HG03442 (cell line): ENCODE measurements at regions not wholly inside any gene's neighbourhood (a gene's known extent, or its start where the extent isn't known, plus 50 kb on each side); places are given as distances from the start of the nearest gene placed in this dataset.

Source experiments
- ATAC-seq: cut with Tn5 transposase; IDR thresholded peaks from one replicate; pipeline ENCODE4 v1.9.1; 2021; ENCODE audit warnings: mild to moderate bottlenecking, moderate library complexity; ENCODE audit not compliant: unreplicated experiment

DNA sequence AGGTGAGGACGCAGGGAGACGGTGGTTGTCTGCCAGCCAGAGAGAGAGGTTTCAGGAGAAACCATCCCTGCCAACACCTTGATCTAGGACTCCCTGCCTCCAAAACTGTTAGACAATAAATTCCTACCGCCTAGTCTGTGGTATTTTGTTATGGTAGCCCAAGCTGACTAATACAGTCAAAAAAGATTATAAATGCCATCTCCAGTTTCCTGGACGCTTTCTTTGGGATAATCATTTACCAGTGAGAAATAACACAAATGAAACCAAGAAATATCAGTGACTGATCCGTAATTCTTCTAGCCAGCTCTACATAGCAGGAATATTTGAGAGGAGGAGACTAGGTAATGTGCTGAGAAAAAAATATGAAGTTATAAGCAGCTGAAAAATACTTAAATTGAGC lies 707.8 kb upstream of the LMCD1 start:
- ATAC-seq = no peak

DNA sequence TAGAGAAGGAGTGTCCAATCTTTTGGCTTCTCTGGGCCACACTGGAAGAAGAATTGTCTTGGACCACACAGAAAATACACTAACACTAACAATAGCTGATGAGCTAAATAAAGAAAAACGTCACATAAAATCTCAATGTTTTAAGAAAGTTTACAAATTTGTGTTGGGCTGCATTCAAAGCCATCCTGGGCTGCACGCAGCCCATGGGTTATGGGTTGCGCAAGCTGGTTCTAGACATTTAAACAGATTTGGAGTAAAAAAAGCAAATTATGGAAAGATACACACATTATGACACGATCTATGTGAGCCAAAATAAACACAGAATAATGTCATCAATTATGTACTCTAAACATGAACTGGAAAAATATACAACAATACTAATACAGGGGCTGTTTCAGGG lies 703.3 kb upstream of the LMCD1 start:
- no peak for ATAC-seq

DNA sequence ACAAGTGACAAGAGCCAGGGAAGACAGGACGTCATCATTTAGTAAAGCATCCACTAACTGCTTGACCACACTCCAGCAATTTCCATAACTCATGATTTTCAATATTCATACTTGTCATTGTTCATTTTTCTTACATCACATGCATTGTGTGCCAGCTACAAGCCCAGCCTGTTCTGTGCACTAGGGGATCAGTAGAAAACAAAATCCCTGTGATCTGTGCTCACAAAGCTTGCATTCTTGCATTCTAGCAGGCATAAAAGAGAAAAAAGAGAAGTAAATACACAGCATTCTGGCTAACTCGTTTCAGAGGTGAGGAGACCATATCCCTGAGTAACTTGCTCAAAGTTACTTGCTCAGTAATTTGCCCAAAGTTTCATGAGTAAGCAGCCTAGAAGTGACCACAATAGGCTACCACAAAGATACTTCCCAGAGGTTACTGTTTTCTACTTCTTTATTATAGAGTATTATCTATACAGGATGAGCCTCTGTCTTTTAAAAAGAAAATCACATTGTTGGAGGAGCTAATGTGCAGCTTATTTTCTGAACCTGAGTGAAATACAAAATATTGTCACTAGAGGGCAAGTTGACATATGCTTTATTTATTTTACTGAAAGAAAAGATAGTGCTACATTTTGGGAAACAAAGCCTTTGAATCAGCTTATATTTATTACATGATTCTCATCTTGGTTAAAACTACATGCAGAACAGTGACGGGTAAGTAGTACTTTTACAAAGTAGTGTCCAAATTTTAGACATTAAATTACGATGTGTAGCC lies 701.4 kb upstream of the LMCD1 start:
- no peak for ATAC-seq

DNA sequence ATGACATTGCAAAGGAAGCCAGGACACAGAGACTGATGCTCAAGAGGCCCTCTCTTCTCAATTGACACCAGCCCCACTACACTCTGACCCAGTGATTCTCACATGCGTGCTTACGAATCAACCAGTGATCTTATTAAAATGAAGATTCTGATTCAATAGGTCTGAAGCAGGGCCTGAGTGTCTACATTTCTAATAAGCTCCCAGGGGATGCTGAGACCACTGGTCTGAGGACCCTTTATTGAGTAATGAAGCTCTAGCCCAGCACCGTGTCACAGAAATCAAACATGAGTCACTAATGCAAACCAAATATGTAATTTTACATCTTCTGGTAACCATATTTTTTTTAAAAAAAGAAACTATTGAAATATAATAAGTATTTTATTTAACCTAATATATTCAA lies 689.1 kb upstream of the LMCD1 start:
- no peak for ATAC-seq

DNA sequence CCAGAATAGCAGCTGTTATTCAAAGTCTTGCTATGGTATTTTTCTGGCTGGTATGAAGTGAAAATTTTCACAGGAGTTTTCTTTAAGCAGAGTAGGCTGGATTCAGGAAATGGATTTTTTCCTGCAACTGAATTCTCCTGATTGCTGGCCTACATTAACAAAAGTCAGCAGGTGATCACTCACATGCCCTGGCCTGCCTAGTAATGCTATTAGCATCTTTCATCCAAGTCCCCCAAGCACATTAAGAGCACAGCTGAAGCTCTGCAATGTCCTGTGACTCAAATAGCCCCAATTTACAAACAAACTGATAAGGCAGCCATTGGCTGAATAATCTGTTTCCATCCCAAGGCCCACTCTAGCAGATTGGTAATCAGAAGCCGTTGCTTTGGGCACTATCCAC lies 688.3 kb upstream of the LMCD1 start:
- ATAC-seq = no peak

GRCh38 chr3:7817239-7817638 lies 684.4 kb upstream of the LMCD1 start:
- no peak for ATAC-seq

GRCh38 chr3:7820969-7821368 lies 680.7 kb upstream of the LMCD1 start:
- ATAC-seq = no peak

DNA sequence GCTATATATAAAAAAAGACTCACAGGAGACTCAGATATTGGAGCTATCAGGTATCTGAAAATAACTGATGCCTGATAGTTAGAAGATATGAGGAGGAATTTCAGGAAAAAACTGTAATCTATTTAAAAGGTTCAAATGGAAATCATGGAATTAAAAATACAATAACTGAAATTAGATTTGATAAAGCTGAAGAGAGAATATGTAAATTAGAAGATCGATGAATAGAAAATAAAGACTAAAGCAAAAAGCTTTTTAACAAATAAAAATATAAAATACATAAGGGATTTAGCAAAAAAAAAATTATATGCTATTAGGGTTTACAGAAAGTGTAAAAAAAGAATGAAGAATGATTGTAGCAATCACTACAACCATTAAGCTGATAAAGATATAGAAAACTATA lies 679.8 kb upstream of the LMCD1 start:
- ATAC-seq = no peak

GRCh38 chr3:7841451-7841850 lies 660.2 kb upstream of the LMCD1 start:
- ATAC-seq = no peak

DNA sequence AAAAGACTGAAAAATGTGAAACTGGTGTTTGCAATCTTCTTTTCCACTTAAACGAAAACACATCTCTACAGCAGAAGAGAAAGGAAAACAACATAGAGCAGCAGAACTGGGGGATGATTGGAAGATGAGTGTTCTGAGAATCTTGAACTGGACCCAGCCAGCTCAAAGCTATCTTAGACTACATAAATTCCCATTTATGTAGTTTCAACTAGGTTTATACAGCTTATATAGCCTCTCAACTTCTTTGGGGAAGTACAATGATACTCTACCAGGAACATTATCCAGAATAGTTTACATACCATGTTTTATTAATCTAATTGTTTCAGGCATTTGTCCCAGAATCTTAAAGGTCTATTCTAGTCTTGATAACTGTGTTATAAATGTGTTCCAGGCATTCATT lies 658.2 kb upstream of the LMCD1 start:
- ATAC-seq = no peak

- ATAC-seq = no peak
These were observed 654.6 kb upstream of the LMCD1 start for GRCh38 chr3:7847021-7847420.

- ATAC-seq = no peak
These were observed 654.1 kb upstream of the LMCD1 start for GRCh38 chr3:7847521-7847920.

DNA sequence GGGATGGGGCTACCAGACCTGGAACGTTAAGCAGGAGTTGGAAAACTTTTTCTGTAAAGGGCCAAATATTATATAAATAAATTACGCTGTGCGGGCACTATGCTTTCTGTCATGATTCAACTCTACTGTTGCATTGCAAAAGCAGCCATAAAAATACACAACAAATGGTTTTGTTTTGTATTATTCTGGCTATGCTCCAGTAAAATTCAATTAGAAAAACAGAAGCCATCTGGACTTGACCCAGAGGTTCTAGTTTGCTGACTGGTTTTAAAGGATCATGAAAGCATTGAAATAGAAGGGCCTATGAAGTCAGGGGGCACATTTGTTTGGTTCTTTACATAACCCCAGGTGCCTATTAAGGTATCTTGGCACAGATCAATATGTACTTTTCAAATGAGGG lies 647.4 kb upstream of the LMCD1 start:
- ATAC-seq = no peak

DNA sequence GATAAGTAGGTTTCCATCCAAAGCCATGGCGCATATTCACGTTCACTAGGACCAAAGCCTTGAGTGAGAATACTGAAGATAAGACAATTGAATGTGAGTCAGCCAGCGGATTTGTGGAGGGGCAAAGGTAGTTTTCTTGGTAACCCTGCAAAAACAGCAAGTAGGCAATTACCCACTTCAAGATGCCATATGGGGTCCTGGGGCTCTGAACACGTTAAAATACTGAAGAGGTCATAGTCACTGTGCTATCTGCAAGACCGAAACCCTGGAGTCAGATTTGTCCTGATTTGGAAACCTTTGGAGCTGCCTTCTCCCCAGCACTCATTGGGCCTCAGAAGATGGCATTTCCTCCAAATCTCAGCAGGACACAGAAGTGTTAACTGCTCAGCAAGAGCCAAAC lies 646.9 kb upstream of the LMCD1 start:
- ATAC-seq = no peak

GRCh38 chr3:7865611-7866010 lies 636.0 kb upstream of the LMCD1 start:
- no peak for ATAC-seq

DNA sequence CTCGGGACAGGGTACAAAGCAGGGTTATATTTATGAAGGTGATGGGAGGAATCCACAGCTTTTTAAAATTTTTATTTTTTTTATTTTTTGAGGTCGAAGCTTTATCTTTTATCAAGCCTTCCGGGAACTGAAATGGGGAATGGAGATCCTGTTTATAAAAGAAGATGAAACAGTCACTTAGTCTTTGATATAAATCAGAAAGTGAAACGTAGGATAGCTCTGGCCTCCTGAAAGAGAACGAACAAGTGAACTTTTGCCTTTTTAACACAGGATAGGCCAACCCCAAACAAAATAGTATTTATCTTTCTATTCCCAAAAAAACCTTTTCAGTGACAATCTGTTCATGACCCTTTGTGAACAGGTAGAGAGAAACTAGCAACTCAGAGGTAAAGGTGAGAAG lies 634.0 kb upstream of the LMCD1 start:
- no peak for ATAC-seq

GRCh38 chr3:7871003-7871560 lies 630.5 kb upstream of the LMCD1 start:
- no peak for ATAC-seq

- ATAC-seq = no peak
These were observed 627.5 kb upstream of the LMCD1 start for GRCh38 chr3:7874116-7874515.

GRCh38 chr3:7875925-7876324 lies 625.7 kb upstream of the LMCD1 start:
- ATAC-seq = no peak

GRCh38 chr3:7876741-7877297 lies 624.8 kb upstream of the LMCD1 start:
- no peak for ATAC-seq

DNA sequence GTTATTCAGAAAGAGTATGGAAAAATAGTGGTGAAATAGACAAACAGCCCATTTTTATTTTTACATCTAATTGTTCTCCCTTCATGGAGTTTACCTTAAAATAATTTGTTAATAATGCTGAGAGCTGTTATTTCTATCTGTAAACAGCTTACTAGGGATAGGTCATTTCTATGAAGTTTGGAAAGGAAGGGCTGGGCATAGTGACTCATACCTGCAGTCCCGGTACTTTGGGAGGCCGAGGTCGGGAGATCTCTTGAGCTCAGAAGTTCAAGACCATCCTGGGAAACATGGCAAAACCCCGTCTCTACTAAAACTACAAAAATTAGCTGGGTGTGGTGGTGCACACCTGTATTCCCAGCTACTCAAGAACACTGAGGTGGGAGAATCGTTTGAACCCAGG lies 624.3 kb upstream of the LMCD1 start:
- ATAC-seq = no peak

DNA sequence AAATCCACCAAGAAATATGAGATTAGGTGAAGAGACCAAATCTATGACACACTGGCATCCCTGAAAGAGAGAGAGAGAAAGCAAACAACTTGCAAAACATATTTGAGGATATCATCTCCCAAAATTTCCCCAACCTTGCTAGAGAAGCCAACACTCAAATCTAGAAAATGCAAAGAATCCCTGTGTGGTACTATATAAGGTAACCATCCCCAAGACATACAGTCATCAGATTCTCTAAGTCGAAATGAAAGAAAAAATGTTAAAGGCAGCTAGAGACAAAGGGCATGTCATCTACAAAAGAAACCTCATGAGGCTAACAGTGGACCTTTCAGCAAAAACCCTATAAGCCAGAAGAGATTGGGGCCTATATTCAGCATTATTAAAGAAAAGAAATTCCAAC lies 622.1 kb upstream of the LMCD1 start:
- ATAC-seq = no peak

- no peak for ATAC-seq
These were observed 619.7 kb upstream of the LMCD1 start for GRCh38 chr3:7881946-7882345.
